HepG2 (cell line): ENCODE measurements at regions not wholly inside any gene's neighbourhood (a gene's known extent, or its start where the extent isn't known, plus 50 kb on each side); places are given as distances from the start of the nearest gene placed in this dataset.

Experiments used
- BRD4 ChIP-seq: sonication (generic); formaldehyde crosslinking; IDR thresholded peaks from 2 replicates; pipeline ENCODE4 v1.4.0; 2020; ENCODE audit warnings: missing genetic modification reagents
- HMGXB4 ChIP-seq, 2 experiments: sonication (generic) in 1 of 2; formaldehyde crosslinking in 1 of 2; IDR thresholded peaks; 2 replicates each; pipeline versions ENCODE4 v1.4.0 to v1.6.1; 2018 to 2020; ENCODE audit warnings: missing genetic modification reagents in 2 of 2, borderline replicate concordance in 1 of 2, low read depth in 1 of 2, mild to moderate bottlenecking in 1 of 2, missing biosample characterization in 1 of 2
- MAFG ChIP-seq: sonication (generic); formaldehyde crosslinking; IDR thresholded peaks from 2 replicates; pipeline ENCODE4 v1.5.1; 2020; ENCODE audit warnings: mild to moderate bottlenecking, missing genetic modification reagents
- MNT ChIP-seq: fragments of 450-650 bp; IDR thresholded peaks from 2 replicates; pipeline ENCODE4 v1.6.1; 2016
- TAF1 ChIP-seq: sonication (generic); formaldehyde crosslinking; IDR thresholded peaks from 2 replicates; pipeline ENCODE4 v1.4.0; 2020; ENCODE audit warnings: missing genetic modification reagents
- ZKSCAN1 ChIP-seq: fragments of 150-350 bp; IDR thresholded peaks from 2 replicates; pipeline ENCODE4 v1.6.1; 2014; ENCODE audit warnings: low read length
- ZNF382 ChIP-seq: sonication (generic); formaldehyde crosslinking; IDR thresholded peaks from 2 replicates; pipeline ENCODE4 v1.5.0; 2020; ENCODE audit warnings: missing genetic modification reagents, mild to moderate bottlenecking, borderline replicate concordance
- ZNF414 ChIP-seq: sonication (generic); formaldehyde crosslinking; IDR thresholded peaks from 2 replicates; pipeline ENCODE4 v1.5.0; 2020; ENCODE audit warnings: missing genetic modification reagents
- ZNF607 ChIP-seq: sonication (generic); formaldehyde crosslinking; IDR thresholded peaks from 2 replicates; pipeline ENCODE4 v1.5.1; 2020; ENCODE audit warnings: missing genetic modification reagents, mild to moderate bottlenecking, borderline replicate concordance
- ZNF784 ChIP-seq: sonication (generic); formaldehyde crosslinking; IDR thresholded peaks from 2 replicates; pipeline ENCODE4 v1.5.1; 2020; ENCODE audit warnings: missing genetic modification reagents, mild to moderate bottlenecking, borderline replicate concordance

- no peak for TF ChIP-seq HMGXB4 (CRISPR knock-in tag; IDR thresholded peaks at IDR 0.05; ENCODE audit: borderline replicate concordance in 1 of 2, low read depth in 1 of 2)
- no peak for TF ChIP-seq MAFG (CRISPR knock-in tag)
- no peak for TF ChIP-seq ZNF784 (CRISPR knock-in tag)
- TF ChIP-seq ZNF607 = no peak
- no peak for TF ChIP-seq BRD4 (CRISPR knock-in tag)
- no peak for TF ChIP-seq ZNF382 (CRISPR knock-in tag)
- TF ChIP-seq MNT = no peak
- TF ChIP-seq ZNF414 (CRISPR knock-in tag) = no peak
- no peak for TF ChIP-seq TAF1
- TF ChIP-seq ZKSCAN1 = no peak
These were observed 1643.1 kb upstream of the CELF4 start (continued) for GRCh38 chr18:39208729-39209128.
